Activated CD8-positive, alpha-beta memory T cell treated with anti-CD3 and anti-CD28 coated beads for 24 hours (primary cell): ENCODE measurements at regions not wholly inside any gene's neighbourhood (a gene's known extent, or its start where the extent isn't known, plus 50 kb on each side); places are given as distances from the start of the nearest gene placed in this dataset.
"Not testable (repeated sequence)": the region's sequence is repeated elsewhere in the genome, so short reads cannot be mapped to it uniquely, and the experiment has no call there.

Source experiments
- DNase-seq: peaks from one replicate; pipeline ENCODE4 v3.0.0-alpha.2; 2020

GRCh38 chrX:789096-789495, 158.5 kb downstream of the SHOX start:
- DNase-seq = no peak

DNA sequence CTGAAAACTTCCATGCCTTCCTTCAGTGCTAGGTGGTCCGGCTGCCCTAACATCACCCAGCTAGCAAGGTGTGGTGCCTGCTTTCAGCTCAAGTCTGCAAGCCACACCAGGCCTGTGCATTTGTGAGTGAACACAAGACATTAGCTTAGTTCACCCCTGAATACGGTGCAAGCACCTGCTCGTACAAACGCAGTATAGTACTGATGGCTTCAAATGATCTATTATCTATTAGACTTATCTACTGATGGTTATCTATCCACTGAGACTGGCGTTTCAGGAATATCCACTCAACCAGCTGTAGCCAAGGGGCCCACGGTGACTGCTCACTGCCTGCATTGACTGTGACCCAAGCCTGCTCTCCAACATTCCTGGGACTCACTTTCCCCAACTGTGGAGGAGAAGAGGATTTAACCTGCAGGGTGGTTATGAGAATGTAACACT, 155.9 kb downstream of the SHOX start:
- DNase-seq = no peak

DNA sequence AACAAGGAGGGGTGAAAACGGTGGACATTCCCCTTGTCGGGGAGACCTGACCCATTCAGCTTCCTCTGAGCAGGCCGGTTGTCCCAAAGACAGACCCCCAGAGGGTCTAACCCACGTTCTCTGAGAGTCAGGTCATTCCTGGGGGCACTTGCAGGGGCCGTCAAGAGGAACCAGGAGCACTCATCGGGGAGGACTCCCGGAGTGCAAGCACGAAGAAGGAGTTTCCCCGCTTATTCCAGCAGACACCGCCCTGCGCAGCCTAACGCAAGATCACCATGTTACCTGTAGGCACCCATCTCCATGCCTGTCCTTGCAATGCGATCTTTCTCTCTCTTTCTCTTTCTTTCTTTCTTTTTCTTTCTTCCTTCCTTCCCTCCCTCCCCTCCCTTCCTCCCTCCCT, 154.2 kb downstream of the SHOX start:
- DNase-seq = no peak

DNA sequence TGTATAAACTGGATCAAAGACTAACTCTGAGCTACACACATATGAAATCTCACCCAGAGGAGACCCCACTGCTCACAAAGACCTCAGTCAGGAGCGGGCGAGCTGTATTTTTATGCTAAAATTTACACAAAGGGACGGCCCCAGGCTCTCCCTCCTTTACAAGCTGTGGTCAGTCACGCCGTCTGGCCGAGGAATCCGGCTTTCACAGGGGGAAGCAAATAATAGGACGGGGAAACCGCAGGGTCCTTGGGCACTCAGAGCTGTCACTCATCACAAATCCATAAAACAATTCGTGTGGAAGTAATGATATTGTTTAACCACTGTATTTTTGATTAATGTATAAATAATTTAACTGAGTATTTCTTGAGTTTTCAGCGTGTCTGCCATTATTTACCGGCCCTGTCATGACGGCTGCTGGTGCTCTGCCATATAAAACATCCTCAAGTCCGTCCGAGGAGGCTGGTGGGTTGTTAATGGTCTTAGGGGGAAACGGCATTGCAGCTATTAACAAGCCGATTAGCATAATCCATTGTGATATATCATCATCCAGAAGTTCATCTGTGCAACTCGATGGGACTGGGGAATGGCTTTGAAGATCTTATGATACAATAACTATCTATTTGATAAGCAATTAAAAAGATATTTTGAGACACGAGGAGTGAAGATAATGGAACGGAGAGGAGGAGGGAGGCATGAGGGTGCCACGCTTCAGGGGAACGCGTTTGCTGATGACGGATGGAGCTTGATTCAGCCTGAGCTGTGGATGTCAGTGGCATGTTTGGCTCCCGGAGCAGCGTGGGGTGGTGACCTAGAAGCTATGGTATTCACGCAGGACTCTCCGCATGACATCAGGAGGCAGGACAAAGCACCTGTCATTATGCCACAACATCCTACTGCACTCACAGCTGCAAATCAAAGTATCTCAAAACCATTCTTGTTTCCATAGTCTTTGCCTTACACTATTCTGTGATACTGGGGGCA, 150.9 kb downstream of the SHOX start:
- DNase-seq = no peak

- no peak for DNase-seq
Measured at GRCh38 chrX:776529-777230, 146.1 kb downstream of the SHOX start.

DNA sequence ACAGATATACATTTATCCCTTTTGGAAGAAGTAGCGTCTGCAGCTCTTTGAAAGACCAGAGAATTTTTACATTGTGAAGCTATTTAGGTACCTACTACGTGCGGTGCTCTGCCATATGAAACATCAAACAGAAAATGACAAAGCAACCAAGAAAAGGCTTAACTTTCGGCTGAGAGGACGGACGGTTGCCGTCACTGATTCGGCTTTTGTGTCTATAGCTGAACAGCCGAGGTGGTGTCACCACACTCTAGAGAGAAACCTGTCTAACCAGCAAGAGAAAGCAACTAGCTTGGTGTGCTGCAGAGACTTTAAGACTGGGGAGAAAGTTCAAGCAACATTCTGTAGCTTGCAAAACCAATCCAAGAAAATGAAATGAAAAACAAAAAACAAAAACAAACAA, 145.5 kb downstream of the SHOX start:
- no peak for DNase-seq

DNA sequence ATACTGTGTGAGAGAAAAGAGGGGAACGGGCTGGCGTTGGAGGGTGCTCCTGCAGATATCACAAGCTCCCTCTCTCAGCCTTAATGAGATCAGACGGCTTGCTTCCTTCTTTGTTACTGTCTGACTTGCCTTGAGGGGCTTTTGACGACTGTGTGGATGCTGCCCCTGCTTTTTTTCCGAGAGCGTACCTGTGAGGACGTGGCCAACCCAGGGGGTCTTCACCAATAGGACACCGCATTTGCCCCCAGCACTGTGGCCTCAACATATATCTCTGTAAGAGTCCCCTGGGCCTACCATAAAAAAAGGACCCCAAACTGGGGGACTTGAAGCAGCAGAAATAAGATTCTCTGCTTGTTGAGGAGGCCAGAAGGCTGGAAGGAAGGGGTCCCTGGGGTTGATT, 143.9 kb downstream of the SHOX start:
- DNase-seq = no peak

GRCh38 chrX:773292-774025, 142.9 kb downstream of the SHOX start:
- peak; percentile 28 for DNase-seq

- no peak for DNase-seq
Measured at GRCh38 chrX:771536-771935, 140.9 kb downstream of the SHOX start.

DNA sequence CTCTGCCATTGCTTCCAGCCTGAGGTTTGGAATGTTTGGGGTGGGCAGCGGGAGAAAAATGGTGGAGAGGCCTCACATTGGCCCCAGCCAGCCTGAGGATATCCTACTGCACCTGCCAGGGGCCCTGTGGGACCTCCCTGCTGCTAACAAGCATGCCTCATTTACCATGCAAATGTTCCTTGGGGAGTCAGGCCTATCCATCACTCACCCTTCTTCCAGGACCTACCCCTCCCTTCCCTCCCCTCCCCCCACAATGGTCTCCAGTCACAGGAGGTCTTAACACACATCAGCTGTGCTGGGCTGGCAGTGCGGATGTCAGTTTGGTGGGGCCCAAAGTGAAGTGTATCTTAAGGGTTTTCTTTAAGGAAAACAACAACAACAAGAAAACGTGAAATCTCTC, 139.2 kb downstream of the SHOX start:
- DNase-seq = no peak

GRCh38 chrX:768596-768995, 138.0 kb downstream of the SHOX start:
- no peak for DNase-seq

DNA sequence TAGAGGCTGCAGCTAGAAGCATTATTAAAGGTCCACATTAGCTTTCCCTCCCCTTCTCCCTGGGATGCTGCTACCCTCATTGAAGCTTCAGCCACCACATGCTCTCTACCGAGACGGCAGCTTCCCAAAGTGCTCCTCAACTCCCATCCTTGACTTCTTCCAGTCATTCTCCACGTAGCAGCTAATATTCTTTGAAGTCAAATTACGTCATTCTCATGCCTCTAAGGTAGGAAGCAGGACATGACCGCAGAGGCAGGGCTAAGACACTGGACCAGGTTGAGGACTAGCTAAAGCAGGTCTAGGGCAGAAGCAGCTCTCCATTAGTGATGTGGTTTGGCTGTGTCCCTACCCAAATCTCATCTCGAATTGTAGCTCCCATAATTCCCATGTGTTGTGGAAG, 128.3 kb downstream of the SHOX start:
- no peak for DNase-seq

- DNase-seq = no peak
Measured at GRCh38 chrX:750812-751211, 120.2 kb downstream of the SHOX start.

GRCh38 chrX:750263-750662, 119.7 kb downstream of the SHOX start:
- DNase-seq = no peak

DNA sequence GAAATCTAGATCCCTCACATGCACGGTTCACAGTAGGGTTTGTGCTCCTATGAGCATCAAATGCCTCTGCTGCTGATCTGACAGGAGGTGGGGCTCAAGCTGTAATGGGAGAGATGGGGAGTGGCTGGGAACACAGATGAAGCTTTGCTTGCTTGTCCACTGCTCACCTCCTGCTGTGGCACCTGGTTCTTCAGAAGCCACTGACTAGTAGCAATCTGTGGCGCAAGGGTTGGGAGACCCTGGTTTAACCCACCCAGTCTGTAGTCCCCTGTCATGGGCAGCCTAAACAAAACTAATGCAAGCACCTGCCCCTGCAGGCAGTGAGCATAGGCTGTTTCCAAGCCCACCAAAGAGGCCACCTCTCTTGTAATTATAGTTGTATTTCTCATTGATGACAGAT, 116.6 kb downstream of the SHOX start:
- DNase-seq = no peak

- DNase-seq = no peak
Measured at GRCh38 chrX:739611-740010, 109.0 kb downstream of the SHOX start.

- DNase-seq = not testable (repeated sequence)
Measured at GRCh38 chrX:737021-737420, 106.4 kb downstream of the SHOX start.

DNA sequence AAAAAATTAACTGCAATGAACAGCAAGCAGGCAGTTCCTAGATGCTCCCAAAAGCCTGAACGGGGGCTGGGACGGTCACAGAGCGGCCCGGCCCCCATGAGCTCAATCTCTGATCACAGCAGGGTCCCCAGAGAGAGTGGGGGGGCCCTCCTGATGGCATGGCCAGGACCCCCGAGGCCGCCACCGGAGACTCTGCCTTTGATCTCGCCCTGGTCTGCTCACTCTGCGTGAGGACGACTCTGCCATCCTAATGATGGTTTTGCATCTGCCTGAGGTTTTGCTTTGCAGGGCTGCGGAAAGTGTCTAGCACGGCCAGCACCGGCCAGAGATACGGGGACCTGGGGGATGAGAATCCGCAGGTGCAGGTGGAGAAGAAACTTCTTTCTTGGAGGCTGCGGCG, 103.8 kb downstream of the SHOX start:
- no peak for DNase-seq

GRCh38 chrX:733961-734360, 103.4 kb downstream of the SHOX start:
- DNase-seq = no peak

GRCh38 chrX:729583-730409, 99.2 kb downstream of the SHOX start:
- DNase-seq = no peak

DNA sequence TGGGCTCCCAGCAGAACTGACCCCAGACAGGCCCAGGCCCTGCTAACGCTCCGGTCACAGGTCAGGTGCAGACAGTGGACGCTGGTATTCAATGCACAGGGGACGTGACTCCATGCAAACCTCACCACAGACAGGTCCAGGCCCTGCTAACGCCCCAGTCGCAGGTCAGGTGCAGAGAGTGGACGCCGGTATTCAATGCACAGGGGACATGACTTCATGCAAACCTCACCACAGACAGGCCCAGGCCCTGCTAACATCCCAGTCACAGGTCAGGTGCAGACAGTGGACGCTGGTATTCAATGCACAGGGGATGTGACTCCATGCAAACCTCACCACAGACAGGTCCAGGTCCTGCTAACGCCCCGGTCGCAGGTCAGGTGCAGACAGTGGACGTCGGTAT, 98.5 kb downstream of the SHOX start:
- not testable (repeated sequence) for DNase-seq

DNA sequence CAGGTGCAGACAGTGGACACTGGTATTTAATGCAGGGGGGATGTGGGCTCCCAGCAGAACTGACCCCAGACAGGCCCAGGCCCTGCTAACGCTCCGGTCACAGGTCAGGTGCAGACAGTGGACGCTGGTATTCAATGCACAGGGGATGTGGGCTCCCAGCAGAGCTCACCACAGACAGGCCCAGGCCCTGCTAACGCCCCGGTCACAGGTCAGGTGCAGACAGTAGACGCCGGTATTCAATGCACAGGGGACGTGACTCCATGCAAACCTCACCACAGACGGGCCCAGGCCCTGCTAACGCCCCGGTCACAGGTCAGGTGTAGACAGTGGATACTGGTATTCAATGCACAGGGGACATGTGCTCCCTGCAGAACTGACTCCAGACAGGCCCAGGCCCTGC, 98.0 kb downstream of the SHOX start:
- DNase-seq = not testable (repeated sequence)
